PC-9 (cell line): ENCODE measurements at regions not wholly inside any gene's neighbourhood (a gene's known extent, or its start where the extent isn't known, plus 50 kb on each side); places are given as distances from the start of the nearest gene placed in this dataset.

Source experiments
- BruUV-seq: library from RNA; stranded (reverse); fragments of 400-500 nt; replicated peaks from 2 replicates; lab custom pipeline; 2021; lab: Mats Ljungman, UMichigan
- CTCF ChIA-PET: fragments of 300-600 bp; sonication (Branson Sonifier 250); formaldehyde crosslinking; loops from one replicate; lab custom pipeline; 2022; ENCODE audit warnings: antibody characterized with exemption; lab: Charles Lee
- POLR2A ChIA-PET: fragments of 300-600 bp; sonication (Branson Sonifier 250); formaldehyde crosslinking; loops from one replicate; lab custom pipeline; 2022; ENCODE audit warnings: antibody characterized with exemption; ENCODE audit not compliant: unreplicated experiment; lab: Charles Lee
- DNase-seq, 2 experiments: peaks; one replicate each; pipeline versions ENCODE4 v3.0.0 to v3.0.0-alpha.2; 2015 to 2022; ENCODE audit warnings: mixed read lengths in 1 of 2
- H2AFZ ChIP-seq: fragments of 200-600 bp; sonication (generic); 2 replicates; pipeline ENCODE4 v1.8.1; 2017; ENCODE audit warnings: antibody characterized with exemption
- H3F3A ChIP-seq: fragments of 200-600 bp; sonication (generic); 2 replicates; pipeline ENCODE4 v1.8.1; 2017; ENCODE audit warnings: antibody characterized with exemption, mild to moderate bottlenecking, low read depth; ENCODE audit not compliant: insufficient read depth
- H3K27ac ChIP-seq: fragments of 200-600 bp; sonication (generic); 2 replicates; pipeline ENCODE4 v1.6.1; 2016; ENCODE audit warnings: mixed run types
- H3K27me3 ChIP-seq: fragments of 200-600 bp; sonication (generic); 2 replicates; pipeline ENCODE4 v1.6.1; 2016; ENCODE audit warnings: low read depth, mixed run types; ENCODE audit not compliant: insufficient read depth
- H3K36me3 ChIP-seq: fragments of 200-600 bp; sonication (generic); 2 replicates; pipeline ENCODE4 v1.6.1; 2016; ENCODE audit warnings: low read depth, mixed run types
- H3K4me1 ChIP-seq: fragments of 200-600 bp; sonication (generic); replicated peaks from 2 replicates; pipeline ENCODE4 v1.6.1; 2016; ENCODE audit warnings: mixed run types; ENCODE audit not compliant: insufficient read depth
- H3K4me2 ChIP-seq: fragments of 200-600 bp; sonication (generic); 2 replicates; pipeline ENCODE4 v1.6.1; 2017; ENCODE audit warnings: mixed run types
- H3K4me3 ChIP-seq: fragments of 200-600 bp; sonication (generic); 2 replicates; pipeline ENCODE4 v1.6.1; 2016; ENCODE audit warnings: mixed run types
- H3K79me2 ChIP-seq: fragments of 200-600 bp; sonication (generic); 2 replicates; pipeline ENCODE4 v1.6.1; 2017; ENCODE audit warnings: low read depth, mixed run types
- H3K9me2 ChIP-seq: fragments of 200-600 bp; sonication (generic); 2 replicates; pipeline ENCODE4 v1.8.1; 2017; ENCODE audit warnings: mild to moderate bottlenecking; ENCODE audit not compliant: insufficient read depth
- H3K9me3 ChIP-seq: fragments of 200-600 bp; sonication (generic); 2 replicates; pipeline ENCODE4 v1.8.1; 2016; ENCODE audit warnings: low read depth; ENCODE audit not compliant: insufficient read depth
- H4K20me1 ChIP-seq: fragments of 200-600 bp; sonication (generic); 2 replicates; pipeline ENCODE4 v1.8.1; 2017; ENCODE audit not compliant: insufficient read depth
- CTCF ChIP-seq: fragments of 200-600 bp; sonication (generic); conservative IDR thresholded peaks from 2 replicates; pipeline ENCODE4 v1.6.1; 2017; ENCODE audit warnings: mixed run types, antibody characterized with exemption, mild to moderate bottlenecking, moderate library complexity
- EZH2 ChIP-seq: fragments of 200-600 bp; sonication (generic); IDR thresholded peaks from 2 replicates; pipeline ENCODE4 v1.8.0; 2017; ENCODE audit warnings: antibody characterized with exemption, low read depth
- intact Hi-C: fragments of 100-400 bp; cut with micrococcal nuclease; formaldehyde crosslinking; loops from one replicate; pipeline ENCODE4 v1.10.0; 2022; ENCODE audit not compliant: unreplicated experiment

- Histone ChIP-seq H3K9me2 (no peaks in the 10 kb centered on the region), H3F3A (no peaks in the 10 kb centered on the region), H3K4me3 (no peak overlapping the region), H4K20me1 (no peaks in the 10 kb centered on the region), H3K79me2 (no peaks in the 10 kb centered on the region), H3K9me3 (no peaks in the 10 kb centered on the region), H3K36me3 (no peaks in the 10 kb centered on the region), H3K27ac (no peak overlapping the region), H3K4me1 (no peaks in the 10 kb centered on the region), H3K27me3 (no peaks in the 10 kb centered on the region), H2AFZ (no peak overlapping the region), H3K4me2 (no peak overlapping the region)
- CTCF ChIA-PET = no interaction called here
- DNase-seq = no peak
- BruUV-seq = no TSS peak
- POLR2A ChIA-PET = no interaction called here
- TF ChIP-seq EZH2 = no peak
- TF ChIP-seq CTCF = no peak
- intact Hi-C loops = no loop called here
These were observed 124.1 kb upstream of the TMCO5A start for GRCh38 chr15:37810381-37810780.

GRCh38 chr15:37813306-37813705, 121.1 kb upstream of the TMCO5A start:
- no TSS peak for BruUV-seq
- Histone ChIP-seq H3K9me2 (no peaks in the 10 kb centered on the region), H3K4me1 (no peaks in the 10 kb centered on the region), H3K27ac (no peak overlapping the region), H3K9me3 (no peaks in the 10 kb centered on the region), H3K4me2 (no peak overlapping the region), H4K20me1 (no peaks in the 10 kb centered on the region), H3K36me3 (no peaks in the 10 kb centered on the region), H3F3A (no peaks in the 10 kb centered on the region), H3K27me3 (no peaks in the 10 kb centered on the region), H3K79me2 (no peaks in the 10 kb centered on the region), H2AFZ (no peak overlapping the region), H3K4me3 (no peak overlapping the region)
- ChIA-PET POLR2A (no interaction called here), CTCF (no interaction called here)
- DNase-seq = no peak
- intact Hi-C loops = no loop called here
- TF ChIP-seq CTCF (no peak), EZH2 (no peak)

GRCh38 chr15:37814847-37815515, 119.5 kb upstream of the TMCO5A start:
- Histone ChIP-seq H3F3A (no peaks in the 10 kb centered on the region), H3K36me3 (no peaks in the 10 kb centered on the region), H3K4me3 (no peak overlapping the region), H3K4me1 (no peaks in the 10 kb centered on the region), H3K4me2 (no peak overlapping the region), H3K9me2 (no peaks in the 10 kb centered on the region), H3K27me3 (no peaks in the 10 kb centered on the region), H4K20me1 (no peaks in the 10 kb centered on the region), H3K9me3 (no peaks in the 10 kb centered on the region), H3K27ac (no peak overlapping the region), H3K79me2 (no peaks in the 10 kb centered on the region), H2AFZ (no peak overlapping the region)
- no peak for TF ChIP-seq CTCF
- TF ChIP-seq EZH2 = no peak
- ChIA-PET POLR2A (interaction anchor here (0.6 kb wide), 1 partner anchor 638 kb away, joined by 3 read pairs; no protein-coding TSS in a partner anchor), CTCF (no interaction called here)
- DNase-seq = no peak
- intact Hi-C loops = no loop called here
- BruUV-seq = no TSS peak
